Natural killer cell treated with Interleukin-12 subunit alpha and Interleukin-12 subunit beta and Interleukin-15 and Interleukin-18, amount 100 ng/mL, for 72 hours (primary cell): ENCODE measurements at regions not wholly inside any gene's neighbourhood (a gene's known extent, or its start where the extent isn't known, plus 50 kb on each side); places are given as distances from the start of the nearest gene placed in this dataset.

ENCODE experiments used
- ATAC-seq, 2 donors: fragments of 150-1000 bp; cut with Tn5 transposase in 1 of 2; sonication (Bioruptor Pico), chemical (Tn5 transposase) in 1 of 2; 2 replicates each; pipeline ENCODE4 v1.10.0; 2021
- DNase-seq: peaks from one replicate; pipeline ENCODE4 v3.0.0; 2022; ENCODE audit warnings: low spot score
- H3K27ac Mint-ChIP-seq, 2 donors: 1 replicate in 1 of 2; 2 replicates in 1 of 2; pipeline ENCODE4 v1.8.0; 2022; ENCODE audit warnings: mixed read lengths in 2 of 2, mild to moderate bottlenecking in 1 of 2, moderate library complexity in 1 of 2
- H3K27me3 Mint-ChIP-seq, 2 donors: 1 replicate in 1 of 2; 2 replicates in 1 of 2; pipeline ENCODE4 v1.8.0; 2022; ENCODE audit warnings: mixed read lengths in 2 of 2
- H3K36me3 Mint-ChIP-seq: one replicate; pipeline ENCODE4 v1.8.0; 2022; ENCODE audit warnings: mixed read lengths
- H3K4me1 Mint-ChIP-seq, 2 donors: 1 replicate in 1 of 2; 2 replicates in 1 of 2; pipeline ENCODE4 v1.8.0; 2022; ENCODE audit warnings: low read depth in 2 of 2, mixed read lengths in 2 of 2, mild to moderate bottlenecking in 1 of 2
- H3K4me3 Mint-ChIP-seq: one replicate; pipeline ENCODE4 v1.8.0; 2022; ENCODE audit warnings: mixed read lengths
- H3K9me3 Mint-ChIP-seq: 2 replicates; pipeline ENCODE4 v1.8.0; 2022; ENCODE audit warnings: mixed read lengths

DNA sequence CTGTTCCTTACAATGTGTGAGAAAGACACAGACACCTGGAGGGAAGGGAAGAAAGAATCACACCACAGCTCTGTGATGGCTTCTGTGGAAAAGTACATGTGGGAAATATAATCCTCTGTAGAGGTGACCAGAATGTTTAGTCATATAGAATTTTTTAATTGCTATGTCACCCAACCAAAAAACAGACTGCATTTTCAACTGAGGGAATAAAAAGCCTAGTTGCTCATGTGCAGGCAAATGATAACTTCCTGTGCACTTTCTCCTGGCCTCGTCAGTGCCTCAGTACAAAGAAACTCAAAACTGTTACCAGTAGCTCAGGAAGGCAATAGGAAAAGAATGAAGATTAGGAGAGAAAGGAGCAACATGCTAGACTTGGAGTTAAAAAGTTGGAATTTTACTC is 326.8 kb downstream of the OSR1 start:
- Mint-ChIP-seq H3K4me1 (no peaks in the 10 kb centered on the region), H3K27ac (no peak overlapping the region), H3K27me3 (no peaks in the 10 kb centered on the region), H3K4me3 (no peak overlapping the region), H3K36me3 (no peaks in the 10 kb centered on the region), H3K9me3 (peaks cover 13% of the 10 kb centered on the region)
- DNase-seq (no peak), ATAC-seq (no peak)

DNA sequence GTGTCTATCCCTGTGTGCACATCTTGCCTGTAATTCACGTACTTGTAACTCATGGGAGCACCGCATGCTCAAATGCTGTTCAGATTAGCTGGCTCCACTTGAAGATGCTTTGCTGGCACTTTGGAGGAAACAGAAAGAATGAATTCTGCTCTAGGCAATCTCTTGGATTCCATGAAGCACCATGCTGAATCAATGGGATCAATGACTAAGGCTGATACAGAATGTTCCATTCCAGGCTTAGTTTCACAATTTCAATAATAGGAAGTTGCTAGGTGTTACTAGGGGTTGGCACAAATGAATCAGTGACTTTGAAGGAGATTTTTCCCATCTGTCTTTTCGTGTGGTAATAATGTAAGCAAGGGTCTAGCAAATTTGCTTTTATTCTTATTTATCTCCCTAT is 328.8 kb downstream of the OSR1 start:
- no peak for ATAC-seq
- Mint-ChIP-seq H3K27me3 (no peaks in the 10 kb centered on the region), H3K9me3 (peaks cover 13% of the 10 kb centered on the region)

DNA sequence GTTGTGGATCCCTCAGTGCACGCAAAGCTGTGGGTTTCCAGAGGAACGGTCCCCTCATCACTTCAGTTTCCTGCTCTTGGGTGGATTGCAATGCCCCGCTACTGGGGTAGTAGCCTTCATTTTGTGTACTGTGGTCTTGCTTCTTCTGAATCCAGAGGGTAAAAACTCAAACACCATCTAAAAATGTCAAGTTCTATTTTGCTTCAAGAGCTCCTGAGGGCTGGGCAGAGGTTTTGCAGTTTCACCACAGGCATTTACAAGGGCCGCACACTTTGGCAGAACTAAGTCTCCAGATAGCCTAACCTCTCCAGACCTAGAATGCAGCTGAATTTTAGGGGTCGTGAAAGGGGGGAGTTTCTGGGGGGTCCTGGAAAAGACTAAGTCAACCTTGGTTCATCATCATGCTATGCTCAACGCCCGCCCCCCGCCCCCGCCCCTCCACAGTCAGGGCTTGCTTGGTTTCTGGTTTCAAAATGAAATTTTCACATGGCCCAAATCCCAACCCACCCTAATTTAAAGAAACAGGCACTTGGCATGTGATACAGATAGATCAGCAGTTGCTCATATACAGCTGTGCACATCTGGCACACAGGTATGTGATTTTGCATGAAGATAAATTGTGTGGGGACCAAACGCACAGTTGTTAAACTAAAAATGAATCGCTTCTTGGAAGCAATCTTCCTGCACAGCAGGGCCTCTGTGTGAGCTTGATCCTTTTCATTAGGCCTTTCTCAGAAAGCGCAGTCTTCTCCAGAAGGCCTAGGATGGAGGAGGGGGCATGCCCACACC is 329.6 kb downstream of the OSR1 start:
- Mint-ChIP-seq H3K27ac (no peak overlapping the region), H3K4me1 (no peaks in the 10 kb centered on the region), H3K4me3 (no peak overlapping the region), H3K9me3 (peaks cover 13% of the 10 kb centered on the region), H3K36me3 (no peaks in the 10 kb centered on the region), H3K27me3 (no peaks in the 10 kb centered on the region)
- DNase-seq (no peak), ATAC-seq (no peak)

More for the DNA sequence above, 328.8 kb downstream of the OSR1 start:
- DNase-seq: no peak
- H3K27ac Mint-ChIP-seq: no peak overlapping the region
- H3K36me3 Mint-ChIP-seq: no peaks in the 10 kb centered on the region
- no peaks in the 10 kb centered on the region for H3K4me1 Mint-ChIP-seq
- no peak overlapping the region for H3K4me3 Mint-ChIP-seq

DNA sequence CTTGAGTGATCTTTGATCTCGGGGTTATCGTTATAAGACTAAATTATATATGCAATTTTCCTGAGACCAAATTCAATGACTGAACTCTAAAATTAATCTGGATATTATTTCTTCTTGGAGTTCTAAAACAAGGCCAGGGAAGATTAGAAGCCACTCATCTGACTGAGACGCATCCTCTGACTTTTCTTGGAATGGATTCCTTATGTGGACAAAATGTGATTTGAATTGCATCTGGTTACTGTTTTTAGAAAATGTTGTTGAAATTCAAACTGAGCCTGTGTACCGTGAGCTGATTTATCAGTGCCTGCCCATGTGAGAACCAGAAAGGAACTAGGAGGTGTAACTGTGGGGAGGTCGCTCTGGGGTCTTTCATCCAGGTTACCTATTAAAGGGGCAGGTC is 330.8 kb downstream of the OSR1 start:
- DNase-seq: no peak
- H3K36me3 Mint-ChIP-seq: no peaks in the 10 kb centered on the region
- ATAC-seq: no peak
- H3K27me3 Mint-ChIP-seq: no peaks in the 10 kb centered on the region
- no peak overlapping the region for H3K27ac Mint-ChIP-seq
- H3K4me1 Mint-ChIP-seq: no peaks in the 10 kb centered on the region
- H3K9me3 Mint-ChIP-seq: peaks cover 9% of the 10 kb centered on the region
- H3K4me3 Mint-ChIP-seq: no peak overlapping the region

DNA sequence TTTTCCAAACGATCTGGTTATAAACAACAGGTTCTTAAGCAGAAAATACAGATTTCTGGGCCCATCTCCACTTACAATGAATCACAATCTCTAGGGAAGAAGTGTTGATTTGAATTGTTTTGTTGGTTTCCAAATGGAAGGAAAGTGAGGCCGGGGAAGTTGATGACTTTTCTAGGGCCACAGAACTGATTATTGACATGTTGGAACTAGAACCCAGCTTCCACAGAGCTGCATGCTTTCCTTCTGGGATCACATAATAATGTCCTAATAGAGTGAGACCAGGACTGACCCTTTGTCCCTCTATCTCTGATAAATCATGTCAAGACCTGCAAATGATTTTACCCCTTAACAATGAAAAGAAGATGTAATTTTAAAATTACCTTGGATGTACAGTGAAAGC is 332.2 kb downstream of the OSR1 start:
- Mint-ChIP-seq H3K27me3 (no peaks in the 10 kb centered on the region), H3K36me3 (peaks cover 4% of the 10 kb centered on the region), H3K9me3 (peaks cover 9% of the 10 kb centered on the region), H3K27ac (no peak overlapping the region), H3K4me3 (no peak overlapping the region), H3K4me1 (no peaks in the 10 kb centered on the region)
- ATAC-seq (no peak), DNase-seq (no peak)

DNA sequence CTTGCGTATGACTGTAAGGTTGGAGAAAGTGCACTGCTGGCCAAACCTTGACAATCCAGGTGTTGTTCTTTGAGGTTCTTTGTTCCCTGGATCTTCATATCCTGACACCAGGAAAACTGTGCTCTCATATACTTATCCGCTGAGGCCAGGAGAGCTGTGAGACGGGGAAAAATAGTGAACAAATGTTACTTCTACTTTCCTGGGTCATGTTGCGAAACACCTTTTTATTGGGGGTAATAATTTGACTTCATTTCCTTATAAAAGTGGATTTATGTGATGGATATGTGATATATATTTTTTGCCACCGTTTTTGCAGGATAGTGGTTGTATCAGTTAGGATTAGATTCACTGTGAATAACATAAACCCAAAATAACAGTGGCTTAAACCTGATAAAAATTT is 336.1 kb downstream of the OSR1 start:
- H3K9me3 Mint-ChIP-seq: peaks cover 21% of the 10 kb centered on the region
- H3K36me3 Mint-ChIP-seq: peaks cover 12% of the 10 kb centered on the region
- H3K4me1 Mint-ChIP-seq: no peaks in the 10 kb centered on the region
- no peak overlapping the region for H3K27ac Mint-ChIP-seq
- H3K27me3 Mint-ChIP-seq: no peaks in the 10 kb centered on the region
- ATAC-seq (no peak), DNase-seq (no peak)
- H3K4me3 Mint-ChIP-seq: no peak overlapping the region

DNA sequence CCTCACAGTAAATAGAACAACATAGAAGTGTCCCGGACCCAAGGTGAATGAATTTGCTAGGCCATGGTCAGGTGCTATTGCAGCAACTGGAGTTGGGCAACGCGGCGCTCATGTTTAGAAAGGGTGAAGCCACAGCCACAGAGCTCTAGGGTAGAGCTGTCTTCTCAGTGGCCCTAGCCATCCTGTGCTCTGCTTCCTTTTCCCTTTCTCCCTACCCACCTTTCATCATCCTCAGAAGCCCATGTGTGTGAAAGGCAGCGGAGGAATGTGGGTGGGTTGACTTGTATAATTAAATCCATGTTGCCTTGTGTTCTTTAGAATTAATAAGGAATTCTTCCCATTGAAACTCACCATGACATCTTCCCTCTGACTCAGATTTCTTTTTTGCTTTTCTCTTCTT is 336.7 kb downstream of the OSR1 start:
- peaks cover 26% of the 10 kb centered on the region for H3K9me3 Mint-ChIP-seq
- no peak overlapping the region for H3K27ac Mint-ChIP-seq
- H3K4me1 Mint-ChIP-seq: no peaks in the 10 kb centered on the region
- no peak overlapping the region for H3K4me3 Mint-ChIP-seq
- no peak for ATAC-seq
- DNase-seq: no peak
- no peaks in the 10 kb centered on the region for H3K27me3 Mint-ChIP-seq
- H3K36me3 Mint-ChIP-seq: peaks cover 14% of the 10 kb centered on the region

DNA sequence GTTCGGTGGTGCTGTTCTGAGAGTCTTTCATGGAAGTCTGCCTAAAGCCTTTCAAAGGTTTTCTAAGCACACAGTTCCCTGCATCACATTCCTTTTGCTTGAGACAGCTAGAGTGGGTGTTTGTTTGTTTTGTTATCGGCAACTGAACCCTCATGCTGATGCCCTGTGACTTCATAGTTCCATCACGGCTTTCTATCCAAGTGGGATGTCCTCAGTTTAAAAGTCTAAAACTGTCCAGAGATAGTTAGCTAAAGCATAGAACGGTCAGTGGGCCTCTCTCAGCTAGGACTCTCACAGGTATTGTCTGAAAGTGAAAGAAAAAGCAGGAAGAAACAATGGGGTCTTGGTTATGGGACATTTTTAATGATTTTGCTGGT is 337.3 kb downstream of the OSR1 start:
- Mint-ChIP-seq H3K4me1 (no peaks in the 10 kb centered on the region), H3K36me3 (peaks cover 14% of the 10 kb centered on the region), H3K9me3 (peaks cover 30% of the 10 kb centered on the region), H3K4me3 (no peak overlapping the region), H3K27me3 (no peaks in the 10 kb centered on the region), H3K27ac (no peak overlapping the region)
- no peak for DNase-seq
- no peak for ATAC-seq

DNA sequence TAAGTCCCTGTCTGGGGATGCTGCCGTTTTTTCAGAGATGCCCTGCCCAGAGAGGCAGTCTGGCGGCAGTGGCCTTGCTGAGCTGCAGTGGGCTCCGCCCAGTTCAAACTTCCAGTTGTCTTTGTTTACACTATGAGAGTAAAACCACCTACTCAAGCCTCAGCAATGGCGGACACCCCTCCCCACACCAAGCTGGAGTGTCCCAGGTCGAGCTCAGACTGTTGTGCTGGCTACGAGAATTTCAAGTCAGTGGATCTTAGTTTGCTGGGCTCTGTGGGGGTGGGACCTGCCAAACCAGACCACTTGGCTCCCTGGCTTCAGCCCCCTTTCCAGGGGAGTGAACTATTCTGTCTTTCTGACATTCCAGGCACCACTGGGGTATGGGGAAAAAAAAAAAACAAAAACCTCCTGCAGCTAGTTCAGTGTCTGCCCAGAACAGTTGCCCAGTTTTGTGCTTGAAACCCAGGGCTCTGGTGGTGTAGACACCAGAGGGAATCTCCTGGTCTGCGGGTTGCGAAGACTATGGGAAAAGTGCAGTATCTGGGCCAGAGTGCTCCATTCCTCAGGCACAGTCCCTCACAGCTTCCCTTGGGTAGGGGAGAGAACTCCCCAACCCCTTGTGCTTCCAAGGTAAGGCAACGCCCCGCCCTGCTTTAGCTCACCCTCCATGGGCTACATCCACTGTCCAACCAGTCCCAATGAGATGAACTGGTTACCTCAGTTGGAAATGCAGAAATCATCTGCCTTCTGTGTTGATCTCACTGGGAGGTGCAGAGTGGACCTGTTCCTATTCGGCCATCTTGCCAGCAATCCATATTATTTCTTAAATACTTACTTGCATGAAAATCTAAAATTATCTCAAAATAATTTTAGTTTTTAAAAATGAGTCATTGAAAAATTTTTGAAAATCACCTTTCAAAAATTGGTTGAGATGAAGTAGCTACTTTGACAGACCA is 338.0 kb downstream of the OSR1 start:
- H3K4me1 Mint-ChIP-seq: no peaks in the 10 kb centered on the region
- H3K27ac Mint-ChIP-seq: no peak overlapping the region
- H3K27me3 Mint-ChIP-seq: no peaks in the 10 kb centered on the region
- DNase-seq (no peak), ATAC-seq (no peak)
- H3K36me3 Mint-ChIP-seq: peaks cover 19% of the 10 kb centered on the region
- H3K4me3 Mint-ChIP-seq: no peak overlapping the region
- peaks cover 34% of the 10 kb centered on the region for H3K9me3 Mint-ChIP-seq

DNA sequence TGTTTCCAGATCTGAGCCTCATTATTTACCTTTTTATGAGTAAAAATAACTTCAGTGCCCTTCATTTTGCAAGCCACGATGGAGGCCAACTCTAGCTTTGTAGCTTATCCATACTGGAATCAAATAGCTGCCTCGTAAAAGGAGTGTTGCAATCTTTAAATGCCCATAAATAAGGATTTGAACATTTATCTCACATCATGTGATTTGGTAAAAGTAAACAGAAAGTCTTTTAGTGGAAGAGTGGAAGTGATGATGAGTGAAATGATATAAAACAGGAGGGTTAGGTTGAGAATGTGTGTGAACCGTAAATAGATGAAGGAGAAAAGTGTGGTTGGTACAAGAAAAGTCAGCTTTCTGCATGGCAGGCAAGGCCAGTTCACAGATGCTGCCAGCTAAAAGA is 348.9 kb downstream of the OSR1 start:
- Mint-ChIP-seq H3K4me1 (no peaks in the 10 kb centered on the region), H3K36me3 (no peaks in the 10 kb centered on the region), H3K9me3 (peaks cover 17% of the 10 kb centered on the region), H3K27ac (no peak overlapping the region), H3K4me3 (no peak overlapping the region), H3K27me3 (no peaks in the 10 kb centered on the region)
- ATAC-seq: no peak
- DNase-seq: no peak

DNA sequence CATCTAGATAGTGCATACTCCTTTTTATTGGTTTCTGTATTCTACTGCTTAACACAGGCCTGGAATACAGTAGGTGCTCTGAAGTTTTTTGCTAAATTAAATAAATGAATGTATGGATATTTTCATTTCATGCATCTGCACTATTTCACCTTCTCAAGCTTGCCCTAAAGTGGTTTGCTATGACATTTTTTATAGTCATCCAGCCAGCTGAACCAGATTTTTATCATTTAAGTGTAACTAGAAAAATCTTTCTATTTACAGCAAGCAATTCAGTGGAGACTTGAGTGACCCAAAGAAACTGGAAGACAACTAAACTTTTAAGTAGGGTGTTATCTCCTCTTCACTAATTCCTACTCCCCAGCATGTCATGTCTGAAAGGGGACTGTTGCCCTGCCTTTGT is 354.9 kb downstream of the OSR1 start:
- ATAC-seq (no peak), DNase-seq (no peak)
- peaks cover 7% of the 10 kb centered on the region for H3K9me3 Mint-ChIP-seq
- H3K27ac Mint-ChIP-seq: no peak overlapping the region
- H3K36me3 Mint-ChIP-seq: no peaks in the 10 kb centered on the region
- H3K4me3 Mint-ChIP-seq: no peak overlapping the region
- H3K27me3 Mint-ChIP-seq: no peaks in the 10 kb centered on the region
- no peaks in the 10 kb centered on the region for H3K4me1 Mint-ChIP-seq

DNA sequence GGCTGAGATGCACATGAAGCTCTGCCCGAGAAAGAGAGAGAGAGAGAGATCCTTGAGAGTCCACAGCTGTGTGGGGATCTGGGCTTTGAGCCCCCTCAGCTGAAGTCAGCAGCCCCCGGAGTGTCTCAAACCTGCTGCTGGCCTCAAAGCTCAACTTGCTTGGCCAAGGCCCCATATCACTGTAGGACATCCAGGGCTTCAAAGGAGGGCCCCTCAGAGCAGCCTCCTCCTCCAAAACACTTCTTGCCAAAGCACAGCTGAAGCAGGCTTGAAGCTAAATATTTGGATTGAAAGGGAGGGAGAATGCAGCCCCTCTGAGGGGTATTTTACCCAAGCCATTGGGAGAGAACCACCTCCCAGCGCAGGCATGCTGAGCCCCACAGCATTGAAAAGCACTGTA is 357.6 kb downstream of the OSR1 start:
- peaks cover 4% of the 10 kb centered on the region for H3K36me3 Mint-ChIP-seq
- H3K4me1 Mint-ChIP-seq: no peaks in the 10 kb centered on the region
- ATAC-seq: no peak
- no peak for DNase-seq
- peaks cover 14% of the 10 kb centered on the region for H3K9me3 Mint-ChIP-seq
- H3K27me3 Mint-ChIP-seq: no peaks in the 10 kb centered on the region
- no peak overlapping the region for H3K27ac Mint-ChIP-seq
- no peak overlapping the region for H3K4me3 Mint-ChIP-seq

DNA sequence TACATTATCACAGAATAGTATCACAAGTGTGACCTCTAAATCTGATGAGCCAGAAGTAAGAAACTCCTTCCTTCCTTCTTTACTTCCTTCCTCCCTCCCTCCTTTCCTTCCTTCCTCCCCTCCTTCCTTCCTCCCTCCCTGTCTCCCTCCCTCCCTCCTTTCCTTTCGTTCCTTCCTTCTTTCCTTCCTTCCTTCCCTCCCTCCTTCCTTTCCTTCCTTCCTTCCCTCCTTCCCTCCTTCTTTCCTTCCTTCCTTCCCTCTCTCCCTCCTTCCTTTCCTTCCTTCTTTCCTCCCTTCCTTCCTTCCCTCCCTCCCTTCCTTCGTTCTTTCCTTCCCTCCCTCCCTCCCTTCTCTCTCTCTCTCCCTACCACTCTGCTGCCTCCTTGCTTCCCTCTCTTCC is 359.2 kb downstream of the OSR1 start:
- no peak for ATAC-seq

DNA sequence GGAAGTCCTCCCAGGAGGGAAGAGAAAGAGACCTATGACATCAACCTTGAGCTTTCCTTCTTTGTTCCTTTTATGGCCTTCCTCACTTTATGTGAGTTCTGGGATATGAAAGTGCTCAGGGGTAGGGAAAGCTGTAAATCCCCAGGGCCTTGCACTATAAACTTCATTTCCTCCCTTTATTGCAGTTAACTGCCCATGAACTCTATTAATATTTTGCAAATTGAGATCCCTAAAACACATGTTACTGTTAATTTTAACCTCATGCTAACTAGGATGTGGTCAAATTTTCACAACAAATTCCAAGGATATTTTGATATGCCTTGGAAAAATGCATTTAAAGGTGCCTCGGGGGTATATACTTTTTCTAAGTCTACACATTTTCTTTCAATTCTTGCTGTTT is 359.9 kb downstream of the OSR1 start:
- Mint-ChIP-seq H3K9me3 (peaks cover 12% of the 10 kb centered on the region), H3K4me3 (no peak overlapping the region), H3K4me1 (no peaks in the 10 kb centered on the region), H3K27me3 (no peaks in the 10 kb centered on the region), H3K36me3 (peaks cover 4% of the 10 kb centered on the region), H3K27ac (no peak overlapping the region)
- ATAC-seq (no peak), DNase-seq (no peak)

More for the DNA sequence above, 359.2 kb downstream of the OSR1 start:
- no peak for DNase-seq
- H3K27ac Mint-ChIP-seq: no peak overlapping the region
- peaks cover 4% of the 10 kb centered on the region for H3K36me3 Mint-ChIP-seq
- no peak overlapping the region for H3K4me3 Mint-ChIP-seq
- no peaks in the 10 kb centered on the region for H3K4me1 Mint-ChIP-seq
- peaks cover 12% of the 10 kb centered on the region for H3K9me3 Mint-ChIP-seq
- H3K27me3 Mint-ChIP-seq: no peaks in the 10 kb centered on the region
